A549 (cell line): ENCODE measurements at regions not wholly inside any gene's neighbourhood (a gene's known extent, or its start where the extent isn't known, plus 50 kb on each side); places are given as distances from the start of the nearest gene placed in this dataset.

Experiments used
- ATAC-seq, 2 experiments: fragments of 200-7000 bp in 1 of 2; fragments of >200 bp in 1 of 2; cut with Nextera tagmentation in 1 of 2; cut with Tn5 transposase in 1 of 2; 3 replicates each; pipeline versions ENCODE4 v1.8.0 to v1.9.1; 2018 to 2020; ENCODE audit warnings: mild to moderate bottlenecking in 1 of 2, moderate library complexity in 1 of 2
- CTCF ChIA-PET: fragments of 300-600 bp; sonication (Branson Sonifier 250); formaldehyde crosslinking; extraction: SDS; loops from one replicate; lab custom pipeline; 2021; ENCODE audit warnings: antibody characterized with exemption, inconsistent platforms; lab: Yijun Ruan, JAX
- POLR2A ChIA-PET: fragments of 350-600 bp; formaldehyde crosslinking; extraction: SDS; loops from one replicate; lab custom pipeline; 2021; ENCODE audit warnings: antibody characterized with exemption, inconsistent platforms; lab: Yijun Ruan, JAX
- DNase-seq, 2 experiments: peaks; one replicate each; pipeline versions ENCODE4 v3.0.0 to v3.0.0-alpha.2; 2011 to 2016; ENCODE audit warnings: low read depth in 1 of 2, low spot score in 1 of 2
- FAIRE-seq: peaks from 2 replicates; lab custom pipeline; 2011; peaks lifted over from hg19 to GRCh38; lab: Jason Lieb, UNC
- H3K27ac ChIP-seq, 2 experiments: fragments of >200 bp; sonication (Bioruptor Twin); formaldehyde crosslinking; 3 replicates each; pipeline ENCODE4 v1.5.1; 2016 to 2017
- H3K4me1 ChIP-seq: fragments of >200 bp; sonication (Bioruptor Twin); formaldehyde crosslinking; 3 replicates; pipeline ENCODE4 v1.6.1; 2016
- H3K4me2 ChIP-seq: fragments of >200 bp; sonication (Bioruptor Twin); formaldehyde crosslinking; 3 replicates; pipeline ENCODE4 v1.6.1; 2016
- H3K4me3 ChIP-seq: fragments of >200 bp; sonication (Bioruptor Twin); formaldehyde crosslinking; 3 replicates; pipeline ENCODE4 v1.5.1; 2016
- H3K9me3 ChIP-seq: fragments of >200 bp; sonication (Bioruptor Twin); formaldehyde crosslinking; 3 replicates; pipeline ENCODE4 v1.6.1; 2016
- CEBPB ChIP-seq, 2 experiments: fragments of >200 bp in 1 of 2; sonication (Bioruptor Twin) in 1 of 2; formaldehyde crosslinking in 1 of 2; IDR thresholded peaks; 2 replicates each; pipeline ENCODE4 v1.6.1; 2012 to 2016
- EHMT2 ChIP-seq: fragments of 200-600 bp; sonication (generic); IDR thresholded peaks from 2 replicates; pipeline ENCODE4 v1.6.1; 2016; ENCODE audit warnings: antibody characterized with exemption, low read depth, mild to moderate bottlenecking, moderate library complexity
- HDAC2 ChIP-seq: fragments of 200-600 bp; sonication (generic); IDR thresholded peaks from 2 replicates; pipeline ENCODE4 v1.6.1; 2016
- HOXB13 ChIP-seq: fragments of 250-450 bp; sonication (Bioruptor Pico); IDR thresholded peaks from 2 replicates; pipeline ENCODE4 v1.5.0; 2020; ENCODE audit warnings: low read depth, mild to moderate bottlenecking, moderate library complexity
- JUN ChIP-seq, 2 experiments: fragments of >200 bp; sonication (Bioruptor Twin); formaldehyde crosslinking; IDR thresholded peaks; 2 replicates in 1 of 2; 3 replicates in 1 of 2; pipeline ENCODE4 v1.6.1; 2016 to 2017
- KDM1A ChIP-seq: fragments of 200-600 bp; sonication (generic); IDR thresholded peaks from 2 replicates; pipeline ENCODE4 v1.6.1; 2016; ENCODE audit warnings: low read depth, mild to moderate bottlenecking
- MYC ChIP-seq: IDR thresholded peaks from 2 replicates; pipeline ENCODE4 v1.6.1; 2012; ENCODE audit warnings: mild to moderate bottlenecking, inconsistent platforms, low read length, improper control_type of control experiment, borderline replicate concordance
- PHF8 ChIP-seq: fragments of 200-600 bp; sonication (generic); IDR thresholded peaks from 2 replicates; pipeline ENCODE4 v1.6.1; 2016; ENCODE audit warnings: low read depth, mild to moderate bottlenecking, antibody characterized with exemption, moderate library complexity, borderline replicate concordance
- RAD21 ChIP-seq, 2 experiments: fragments of >200 bp in 1 of 2; sonication (Bioruptor Twin) in 1 of 2; formaldehyde crosslinking in 1 of 2; IDR thresholded peaks in 1 of 2; conservative IDR thresholded peaks in 1 of 2; 2 replicates in 1 of 2; 3 replicates in 1 of 2; pipeline ENCODE4 v1.6.1; 2012 to 2018; ENCODE audit warnings: inconsistent platforms in 1 of 2
- USF2 ChIP-seq: fragments of 450-650 bp; IDR thresholded peaks from 2 replicates; pipeline ENCODE4 v1.6.1; 2014; ENCODE audit warnings: antibody characterized with exemption
- WGBS: methylation state at CpG from one replicate; pipeline ENCODE4 v1.1.6; 2017; ENCODE audit errors: missing lambda C conversion rate; 5-methylcytosine and 5-hydroxymethylcytosine counted together
- small RNA-seq, 6 experiments: library from RNA; depleted of rRNA; stranded (forward); fragments of <200 nt; gene quantifications; one replicate each; pipeline ENCODE3, GENCODE V24; 2012
- TF ChIP-seq, protein P1 (sequence below): fragments of >200 bp; sonication (Bioruptor Twin); formaldehyde crosslinking; IDR thresholded peaks from 3 replicates; pipeline ENCODE4 v1.5.1; 2016
- TF ChIP-seq, protein P2 (sequence below): fragments of >200 bp; sonication (Bioruptor Twin); formaldehyde crosslinking; IDR thresholded peaks from 2 replicates; pipeline ENCODE4 v1.6.1; 2016
- TF ChIP-seq, protein P3 (sequence below): IDR thresholded peaks from 2 replicates; pipeline ENCODE4 v1.6.1; 2012

DNA sequence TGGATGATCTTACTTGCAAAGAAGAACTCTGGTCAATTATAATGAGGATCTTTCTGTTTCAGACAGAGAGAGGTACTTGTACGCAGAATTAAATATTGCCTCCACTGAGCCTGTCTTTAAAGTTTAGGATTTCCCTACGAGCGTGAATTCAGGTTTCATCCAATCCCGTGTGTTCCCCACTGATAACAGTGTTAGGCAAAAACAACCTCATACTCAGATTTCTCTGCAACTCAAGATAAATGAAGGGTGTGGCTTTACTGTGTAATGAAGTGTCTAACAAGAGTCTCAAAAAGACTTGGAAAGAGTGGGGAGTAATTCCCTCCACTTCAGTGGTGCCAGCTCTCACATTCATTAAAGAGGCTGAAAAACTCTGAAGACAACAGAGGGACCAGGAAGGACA lies 53.2 kb upstream of the ACO1 start:
- H3K9me3 ChIP-seq = no peaks in the 10 kb centered on the region
- 23% methylated on average over 4 of the region's 4 CpGs for WGBS
- no peak overlapping the region for H3K27ac ChIP-seq
- no peak for TF ChIP-seq CEBPB (IDR thresholded peaks at IDR 0.05)
- TF ChIP-seq EHMT2 = no peak
- no peak for TF ChIP-seq USF2
- no peak for TF ChIP-seq MYC
- no peak for TF ChIP-seq PHF8
- TF ChIP-seq, protein P1, sequence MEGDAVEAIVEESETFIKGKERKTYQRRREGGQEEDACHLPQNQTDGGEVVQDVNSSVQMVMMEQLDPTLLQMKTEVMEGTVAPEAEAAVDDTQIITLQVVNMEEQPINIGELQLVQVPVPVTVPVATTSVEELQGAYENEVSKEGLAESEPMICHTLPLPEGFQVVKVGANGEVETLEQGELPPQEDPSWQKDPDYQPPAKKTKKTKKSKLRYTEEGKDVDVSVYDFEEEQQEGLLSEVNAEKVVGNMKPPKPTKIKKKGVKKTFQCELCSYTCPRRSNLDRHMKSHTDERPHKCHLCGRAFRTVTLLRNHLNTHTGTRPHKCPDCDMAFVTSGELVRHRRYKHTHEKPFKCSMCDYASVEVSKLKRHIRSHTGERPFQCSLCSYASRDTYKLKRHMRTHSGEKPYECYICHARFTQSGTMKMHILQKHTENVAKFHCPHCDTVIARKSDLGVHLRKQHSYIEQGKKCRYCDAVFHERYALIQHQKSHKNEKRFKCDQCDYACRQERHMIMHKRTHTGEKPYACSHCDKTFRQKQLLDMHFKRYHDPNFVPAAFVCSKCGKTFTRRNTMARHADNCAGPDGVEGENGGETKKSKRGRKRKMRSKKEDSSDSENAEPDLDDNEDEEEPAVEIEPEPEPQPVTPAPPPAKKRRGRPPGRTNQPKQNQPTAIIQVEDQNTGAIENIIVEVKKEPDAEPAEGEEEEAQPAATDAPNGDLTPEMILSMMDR = no peak
- TF ChIP-seq, protein P2, sequence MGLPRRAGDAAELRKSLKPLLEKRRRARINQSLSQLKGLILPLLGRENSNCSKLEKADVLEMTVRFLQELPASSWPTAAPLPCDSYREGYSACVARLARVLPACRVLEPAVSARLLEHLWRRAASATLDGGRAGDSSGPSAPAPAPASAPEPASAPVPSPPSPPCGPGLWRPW = no peak
- no peak for TF ChIP-seq RAD21 (conservative IDR thresholded peaks at IDR 0.05 in 1 of 2, IDR thresholded peaks at IDR 0.05 in 1 of 2)
- TF ChIP-seq, protein P3, sequence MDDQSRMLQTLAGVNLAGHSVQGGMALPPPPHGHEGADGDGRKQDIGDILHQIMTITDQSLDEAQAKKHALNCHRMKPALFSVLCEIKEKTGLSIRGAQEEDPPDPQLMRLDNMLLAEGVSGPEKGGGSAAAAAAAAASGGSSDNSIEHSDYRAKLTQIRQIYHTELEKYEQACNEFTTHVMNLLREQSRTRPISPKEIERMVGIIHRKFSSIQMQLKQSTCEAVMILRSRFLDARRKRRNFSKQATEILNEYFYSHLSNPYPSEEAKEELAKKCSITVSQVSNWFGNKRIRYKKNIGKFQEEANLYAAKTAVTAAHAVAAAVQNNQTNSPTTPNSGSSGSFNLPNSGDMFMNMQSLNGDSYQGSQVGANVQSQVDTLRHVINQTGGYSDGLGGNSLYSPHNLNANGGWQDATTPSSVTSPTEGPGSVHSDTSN = no peak
- no peak for TF ChIP-seq KDM1A
- TF ChIP-seq HDAC2 = no peak
- no peak for TF ChIP-seq JUN (IDR thresholded peaks at IDR 0.05)
- TF ChIP-seq, all 56 proteins: peak for 0
- FAIRE-seq = no peak
- no peak for DNase-seq
- no peaks in the 10 kb centered on the region for H3K4me1 ChIP-seq
- POLR2A ChIA-PET = no interaction called here
- ATAC-seq = no peak
- H3K4me2 ChIP-seq = no peak overlapping the region
- no peak overlapping the region for H3K4me3 ChIP-seq
- CTCF ChIA-PET = interaction anchor here (1.7 kb wide), 1 partner anchor 19 kb away, joined by 3 read pairs; no protein-coding TSS in a partner anchor

DNA sequence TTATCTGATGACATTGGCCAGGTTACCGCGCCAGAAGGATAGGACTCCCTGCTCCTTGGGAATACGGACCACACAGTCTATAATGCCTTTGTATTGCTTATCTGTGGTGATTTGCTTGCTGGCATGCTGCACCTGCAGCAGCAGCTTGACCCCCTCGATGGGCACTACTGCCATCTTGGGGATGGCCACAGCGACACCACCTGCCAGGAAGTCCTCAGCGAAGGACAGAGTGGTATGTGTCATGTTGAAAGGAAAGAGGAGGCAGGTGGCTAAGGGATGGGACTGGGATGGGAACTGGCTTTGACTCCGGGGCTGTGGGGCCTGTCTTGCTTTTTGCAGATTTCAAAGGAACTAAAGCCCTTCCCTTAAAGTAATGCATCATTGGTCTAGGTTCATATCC lies 50.3 kb upstream of the ACO1 start:
- TF ChIP-seq, protein P1 = no peak
- TF ChIP-seq HOXB13 (CRISPR knock-in tag) = no peak
- no peak for FAIRE-seq
- Histone ChIP-seq H3K9me3 (no peaks in the 10 kb centered on the region), H3K27ac (no peak overlapping the region), H3K4me2 (no peak overlapping the region), H3K4me3 (no peak overlapping the region), H3K4me1 (no peaks in the 10 kb centered on the region)
- no peak for DNase-seq
- CTCF ChIA-PET = interaction anchor here (0.9 kb wide), 1 partner anchor 16 kb away, joined by 3 read pairs; no protein-coding TSS in a partner anchor
- 36% methylated on average over 7 of the region's 7 CpGs for WGBS
- ATAC-seq = no peak
- POLR2A ChIA-PET = no interaction called here

Small RNA genes lying in the stretch of these regions (small RNA-seq; reads per million reads assigned to genes)
- gene MIR873 (0 to 7.2 (median 0.02) reads per million in 6 experiments), gene MIR876 (0 to 1.0 (median 0.17) reads per million in 6 experiments), gene RNA5SP281 (0 reads per million in 6 experiments)
